ENCODE measurements at regions not wholly inside any gene's neighbourhood (a gene's known extent, or its start where the extent isn't known, plus 50 kb on each side); places are given as distances from the start of the nearest gene placed in this dataset.

DNA sequence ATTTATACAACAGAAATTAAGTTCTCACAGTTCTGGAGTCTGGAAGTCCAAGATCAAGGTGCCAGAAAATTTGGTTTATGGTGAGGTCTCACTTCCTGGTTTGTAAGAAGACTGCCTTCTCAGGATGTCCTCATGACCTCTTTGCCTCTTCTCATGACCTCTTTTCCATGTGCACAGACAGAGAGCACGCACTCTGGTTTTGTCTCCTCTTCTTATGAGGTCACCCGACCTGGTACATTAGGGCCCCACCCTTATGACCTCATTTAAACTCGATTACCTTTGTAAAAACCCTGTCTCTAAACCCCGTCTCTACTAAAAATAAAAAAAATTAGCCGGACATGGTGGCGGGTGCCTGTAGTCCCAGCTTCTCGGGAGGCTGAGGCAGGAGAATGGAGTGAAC, 155.9 kb downstream of the KIT start:
- TF ChIP-seq, protein P1, sequence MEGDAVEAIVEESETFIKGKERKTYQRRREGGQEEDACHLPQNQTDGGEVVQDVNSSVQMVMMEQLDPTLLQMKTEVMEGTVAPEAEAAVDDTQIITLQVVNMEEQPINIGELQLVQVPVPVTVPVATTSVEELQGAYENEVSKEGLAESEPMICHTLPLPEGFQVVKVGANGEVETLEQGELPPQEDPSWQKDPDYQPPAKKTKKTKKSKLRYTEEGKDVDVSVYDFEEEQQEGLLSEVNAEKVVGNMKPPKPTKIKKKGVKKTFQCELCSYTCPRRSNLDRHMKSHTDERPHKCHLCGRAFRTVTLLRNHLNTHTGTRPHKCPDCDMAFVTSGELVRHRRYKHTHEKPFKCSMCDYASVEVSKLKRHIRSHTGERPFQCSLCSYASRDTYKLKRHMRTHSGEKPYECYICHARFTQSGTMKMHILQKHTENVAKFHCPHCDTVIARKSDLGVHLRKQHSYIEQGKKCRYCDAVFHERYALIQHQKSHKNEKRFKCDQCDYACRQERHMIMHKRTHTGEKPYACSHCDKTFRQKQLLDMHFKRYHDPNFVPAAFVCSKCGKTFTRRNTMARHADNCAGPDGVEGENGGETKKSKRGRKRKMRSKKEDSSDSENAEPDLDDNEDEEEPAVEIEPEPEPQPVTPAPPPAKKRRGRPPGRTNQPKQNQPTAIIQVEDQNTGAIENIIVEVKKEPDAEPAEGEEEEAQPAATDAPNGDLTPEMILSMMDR (IDR thresholded peaks at IDR 0.05), result no peak
- no peak for TF ChIP-seq EP300 (IDR thresholded peaks at IDR 0.05)
- TF ChIP-seq POLR2A (IDR thresholded peaks at IDR 0.05), result no peak

Data from tibial nerve (tissue), 4 donors.